GM04503 (cell line): ENCODE measurements at regions not wholly inside any gene's neighbourhood (a gene's known extent, or its start where the extent isn't known, plus 50 kb on each side); places are given as distances from the start of the nearest gene placed in this dataset.
"Not testable (repeated sequence)": the region's sequence is repeated elsewhere in the genome, so short reads cannot be mapped to it uniquely, and the experiment has no call there.

Experiments
- DNase-seq: peaks from one replicate; pipeline ENCODE4 v3.0.0-alpha.2; 2012; ENCODE audit warnings: low read depth

DNA sequence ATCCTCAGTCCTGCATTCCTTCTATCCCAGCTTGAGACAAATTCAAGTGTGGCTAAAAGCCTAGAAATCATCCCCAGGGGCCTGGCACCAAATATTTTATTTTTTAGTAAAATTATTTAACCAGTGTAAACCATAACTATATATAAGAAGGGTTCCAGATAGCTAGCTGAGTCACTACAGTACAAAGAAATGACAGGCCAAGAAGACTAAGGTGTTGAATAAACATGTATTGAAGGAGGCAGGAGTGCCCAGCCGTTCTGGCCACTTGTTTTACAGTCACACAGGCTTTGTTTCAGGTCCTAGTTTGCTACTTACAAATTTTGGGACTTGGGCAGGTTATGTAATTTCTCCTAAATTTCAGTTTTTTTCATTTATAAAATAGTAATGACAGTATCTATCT is 225.9 kb upstream of the PITX2 start:
- DNase-seq = no peak

DNA sequence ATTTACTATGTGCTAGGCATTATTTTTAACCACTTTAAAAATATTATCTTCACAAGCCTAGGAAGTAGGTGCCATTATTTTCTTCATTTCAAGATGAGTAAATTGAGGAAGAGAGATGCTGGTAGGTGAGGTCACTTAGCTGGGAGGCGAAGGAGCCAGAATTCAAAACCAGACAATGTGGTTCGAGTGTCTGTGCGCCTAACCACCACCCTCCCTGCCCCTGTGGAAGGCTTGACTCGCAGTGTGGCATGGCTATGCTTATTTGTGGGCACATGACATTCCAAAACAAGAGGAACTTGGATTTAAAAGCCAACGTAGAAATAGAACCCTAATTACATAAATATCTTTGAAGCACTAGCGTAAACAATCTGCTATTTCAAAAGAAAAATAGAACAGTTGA is 226.6 kb upstream of the PITX2 start:
- DNase-seq = no peak

- no peak for DNase-seq
These were observed 227.9 kb upstream of the PITX2 start for GRCh38 chr4:110850461-110851442.

- DNase-seq = no peak
These were observed 229.1 kb upstream of the PITX2 start for GRCh38 chr4:110851989-110852388.

- no peak for DNase-seq
These were observed 229.9 kb upstream of the PITX2 start for GRCh38 chr4:110852793-110853192.

DNA sequence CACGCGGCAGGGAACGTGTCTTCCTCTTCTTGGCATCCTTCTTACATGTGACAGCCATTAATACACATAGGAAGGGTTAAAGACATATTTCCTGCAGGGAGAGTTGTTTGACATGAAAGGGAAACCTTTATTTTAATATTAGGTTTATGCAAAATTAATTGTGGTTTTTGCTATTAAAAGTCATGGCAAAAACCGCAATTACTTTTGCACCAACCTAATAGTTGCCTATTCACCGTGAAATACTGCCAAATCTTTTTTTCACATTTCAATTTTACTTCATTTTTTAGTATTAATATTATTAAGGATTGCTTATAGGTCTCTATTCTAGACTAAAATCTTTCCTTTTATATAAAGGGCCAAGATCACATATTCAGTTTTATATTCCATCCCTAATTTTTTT is 230.4 kb upstream of the PITX2 start:
- DNase-seq = no peak

DNA sequence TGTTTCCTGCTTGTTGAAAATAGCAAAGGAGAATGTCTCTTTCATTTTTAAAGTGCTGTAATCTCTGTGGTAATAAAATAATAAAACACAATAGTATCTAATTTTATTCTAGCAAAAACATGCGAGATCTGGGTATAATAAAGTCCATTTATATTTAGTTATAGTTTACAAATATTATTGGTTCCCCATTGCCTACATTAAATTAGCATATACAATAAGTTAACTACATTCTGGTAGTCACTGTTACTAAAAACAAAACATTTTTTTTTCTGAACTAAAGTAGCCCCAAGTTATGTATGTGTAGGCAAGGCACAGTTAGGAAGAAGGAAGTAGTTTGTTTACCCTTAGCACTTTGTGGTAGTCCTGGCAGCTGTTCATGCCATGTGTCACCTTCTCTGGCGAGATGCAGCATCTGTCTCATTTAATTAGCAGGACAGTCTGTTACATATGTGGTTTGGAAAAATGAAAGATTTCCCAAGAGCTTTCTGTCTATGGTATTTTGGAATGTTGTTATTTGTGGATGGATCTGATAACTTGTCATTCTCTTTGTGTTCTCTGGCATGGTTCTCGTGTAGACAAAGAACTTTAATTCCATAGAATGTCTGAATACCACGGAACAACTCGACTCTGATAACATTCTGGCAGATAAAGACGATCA is 231.3 kb upstream of the PITX2 start:
- peak; percentile 92 for DNase-seq

DNA sequence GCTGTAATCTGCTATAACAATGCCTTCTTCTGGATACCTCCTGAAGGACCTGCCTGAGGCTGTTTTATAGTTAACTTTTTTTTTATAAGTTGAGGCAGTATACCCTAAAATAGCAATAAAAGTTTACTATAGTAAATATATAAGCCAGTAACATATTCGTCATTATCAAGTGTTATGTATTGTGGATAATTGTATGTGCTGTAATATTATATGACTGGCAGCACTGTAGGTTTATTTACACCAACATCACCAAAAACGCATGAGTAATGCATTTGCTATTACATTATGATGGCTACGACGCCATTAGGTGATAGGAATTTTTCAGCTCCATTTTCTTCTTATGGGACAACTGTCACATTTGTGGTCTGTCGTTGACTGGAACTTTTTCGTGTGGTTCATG is 237.2 kb upstream of the PITX2 start:
- DNase-seq = no peak

DNA sequence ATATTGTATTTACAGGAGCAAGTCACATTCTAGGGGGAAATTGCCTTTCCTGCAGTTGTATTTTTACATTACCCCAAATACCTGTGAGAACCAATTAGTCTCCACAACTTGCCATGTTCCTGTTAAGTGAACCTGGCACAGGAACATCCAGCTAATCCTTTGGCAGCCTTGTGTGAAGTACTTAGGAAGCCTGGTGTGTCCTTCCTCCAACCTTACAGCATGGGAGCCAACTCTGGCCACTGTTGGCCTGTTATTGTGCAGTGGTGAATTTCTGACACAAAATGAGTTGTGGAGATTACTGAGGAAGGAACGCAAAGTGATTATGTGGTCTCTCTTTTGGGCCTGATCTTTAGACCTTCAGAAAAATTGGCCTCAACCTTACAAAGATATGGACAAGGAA is 238.0 kb upstream of the PITX2 start:
- no peak for DNase-seq

GRCh38 chr4:110865611-110866259 is 242.9 kb upstream of the PITX2 start:
- DNase-seq = peak; percentile 76

DNA sequence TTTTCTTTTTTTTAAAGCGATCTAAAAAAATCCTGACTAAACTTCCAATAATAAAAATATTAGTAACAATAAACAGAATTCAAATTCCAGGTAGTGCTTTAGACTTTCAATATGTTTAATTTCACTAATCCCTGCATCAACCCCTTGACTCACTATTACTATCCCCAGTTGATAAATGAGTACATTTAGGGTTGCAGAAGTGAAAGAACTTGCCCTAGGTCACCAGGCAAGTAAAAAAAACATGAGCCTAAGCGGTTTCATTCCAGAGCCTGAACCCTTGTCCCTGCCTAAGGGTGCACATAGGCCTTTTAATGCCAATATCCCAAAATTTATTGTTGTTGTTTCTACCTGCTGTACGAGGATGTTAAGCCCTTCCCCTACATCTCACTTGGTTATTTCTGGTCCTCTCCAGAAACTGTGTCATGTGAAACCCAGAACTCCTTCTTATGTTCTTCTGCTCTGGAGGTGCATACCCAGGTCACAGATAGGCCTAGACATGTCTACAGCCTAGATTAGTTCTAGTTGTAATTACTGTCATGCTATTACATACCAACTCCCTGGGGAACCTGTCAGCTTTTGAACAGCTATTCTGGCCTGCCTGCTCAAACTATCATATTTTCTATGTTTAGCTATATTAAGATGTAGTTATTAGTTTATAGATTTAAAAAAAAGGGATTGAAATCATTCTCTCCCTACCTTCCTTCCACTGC is 244.5 kb upstream of the PITX2 start:
- no peak for DNase-seq

- DNase-seq = no peak
These were observed 245.3 kb upstream of the PITX2 start for GRCh38 chr4:110867981-110868720.

DNA sequence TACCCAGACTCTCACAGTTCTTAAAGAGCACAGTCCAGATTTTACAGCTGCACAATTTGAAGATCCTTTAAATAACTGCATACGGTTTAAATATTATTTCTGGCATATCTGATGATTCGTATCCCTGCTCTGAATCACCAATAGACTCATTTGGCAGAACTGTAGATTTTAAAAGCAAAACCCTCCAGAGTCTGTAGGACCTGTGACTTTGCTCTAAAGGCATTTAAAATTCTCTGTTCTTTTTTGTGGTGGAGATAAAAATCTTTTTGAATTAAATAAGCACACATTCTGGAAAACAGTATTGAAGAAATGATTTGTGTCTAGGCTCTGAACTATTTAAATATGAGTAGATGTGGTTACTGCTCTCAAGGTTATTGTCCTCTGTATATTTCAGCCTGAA is 246.2 kb upstream of the PITX2 start:
- DNase-seq = peak; percentile 70

DNA sequence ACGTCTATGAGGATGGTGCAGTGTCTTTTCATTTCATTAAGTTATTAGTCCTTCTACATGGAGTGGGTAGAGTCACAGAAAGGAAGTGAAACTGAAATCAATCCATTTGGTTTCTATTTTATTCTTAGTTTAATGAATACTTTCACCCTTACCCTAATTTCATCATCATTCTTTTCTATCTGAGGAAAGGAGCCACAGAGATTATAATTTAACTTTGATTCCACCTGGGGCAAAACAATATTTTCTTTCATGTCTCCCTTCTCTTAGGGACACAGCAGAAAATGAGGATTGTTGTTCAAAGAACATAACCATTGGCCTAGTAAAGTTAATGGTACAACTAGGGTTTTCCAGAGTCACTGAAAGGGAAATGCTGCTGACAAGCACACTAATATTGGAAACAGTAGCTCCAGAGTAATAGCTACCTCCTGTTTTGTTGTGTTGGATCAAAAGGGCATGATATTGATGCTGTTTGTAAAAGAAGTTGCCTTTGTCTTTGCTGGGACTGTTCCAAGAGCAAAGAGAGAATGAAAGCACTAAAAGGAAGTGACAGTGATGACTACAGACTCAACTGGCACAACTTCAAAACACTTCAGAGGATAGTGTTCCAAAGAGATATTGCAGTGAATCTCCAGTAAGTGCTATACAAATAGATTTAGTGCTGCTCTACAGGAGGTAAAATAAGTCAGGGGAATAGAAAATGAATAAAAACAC is 247.1 kb upstream of the PITX2 start:
- DNase-seq = no peak

- not testable (repeated sequence) for DNase-seq
These were observed 253.3 kb upstream of the PITX2 start for GRCh38 chr4:110876214-110876613.

GRCh38 chr4:110876866-110877265 is 254.0 kb upstream of the PITX2 start:
- DNase-seq = no peak

GRCh38 chr4:110877778-110878370 is 255.0 kb upstream of the PITX2 start:
- DNase-seq = no peak

- DNase-seq = no peak
These were observed 255.5 kb upstream of the PITX2 start for GRCh38 chr4:110878413-110878812.

GRCh38 chr4:110878956-110879355 is 256.1 kb upstream of the PITX2 start:
- no peak for DNase-seq

DNA sequence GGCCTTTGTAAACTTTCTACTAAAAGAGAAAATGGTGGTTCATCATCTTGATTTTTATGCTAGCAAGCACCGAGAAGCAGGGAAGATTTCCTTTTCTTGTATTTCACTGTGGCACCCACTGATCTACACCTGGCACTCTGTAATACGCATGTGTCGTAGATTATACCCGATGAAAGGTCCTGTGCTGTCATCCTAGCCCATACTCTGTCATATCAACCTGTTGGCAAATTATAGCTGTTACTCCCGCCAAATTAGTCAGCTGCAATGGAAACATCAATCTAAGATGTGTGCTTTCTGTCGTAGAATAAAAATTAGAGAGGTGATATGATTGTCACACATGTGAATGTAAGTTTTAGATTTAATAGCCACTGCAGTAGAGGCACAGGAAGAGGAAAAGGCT is 263.4 kb upstream of the PITX2 start:
- DNase-seq = no peak
